DMS114 treated with DMSO at 0.1 percent for 48 hours (cell line): ENCODE measurements at regions not wholly inside any gene's neighbourhood (a gene's known extent, or its start where the extent isn't known, plus 50 kb on each side); places are given as distances from the start of the nearest gene placed in this dataset.
"Not testable (repeated sequence)": the region's sequence is repeated elsewhere in the genome, so short reads cannot be mapped to it uniquely, and the experiment has no call there.

Experiments used
- DNase-seq: peaks from one replicate; lab custom pipeline; 2025; ENCODE audit not compliant: unreplicated experiment; lab: John Stamatoyannopoulos, UW

GRCh38 chr2:146576339-146577111 lies 1268.3 kb upstream of the ACVR2A start:
- DNase-seq = no peak

DNA sequence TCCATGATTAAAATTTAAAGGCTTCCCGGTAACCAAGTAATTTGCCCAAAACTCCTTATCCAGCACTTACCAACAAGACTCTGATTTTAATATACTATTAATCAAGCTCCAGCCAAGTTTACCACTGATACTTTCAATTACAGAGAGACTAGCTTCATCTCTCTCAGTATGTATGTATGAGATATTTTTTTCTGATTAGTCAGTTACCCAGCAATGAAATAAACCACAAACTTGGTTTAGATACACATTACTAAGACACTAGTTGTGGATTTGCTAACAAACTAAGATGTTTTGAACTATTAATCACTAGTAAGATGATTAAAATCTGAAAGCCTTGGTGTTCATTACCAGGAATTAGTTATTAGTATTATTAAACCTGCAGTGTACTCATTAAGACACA lies 1272.2 kb upstream of the ACVR2A start:
- no peak for DNase-seq

- DNase-seq = no peak
Measured at GRCh38 chr2:146561996-146562395, 1282.8 kb upstream of the ACVR2A start.

GRCh38 chr2:146547236-146547635 lies 1297.6 kb upstream of the ACVR2A start:
- DNase-seq = no peak

DNA sequence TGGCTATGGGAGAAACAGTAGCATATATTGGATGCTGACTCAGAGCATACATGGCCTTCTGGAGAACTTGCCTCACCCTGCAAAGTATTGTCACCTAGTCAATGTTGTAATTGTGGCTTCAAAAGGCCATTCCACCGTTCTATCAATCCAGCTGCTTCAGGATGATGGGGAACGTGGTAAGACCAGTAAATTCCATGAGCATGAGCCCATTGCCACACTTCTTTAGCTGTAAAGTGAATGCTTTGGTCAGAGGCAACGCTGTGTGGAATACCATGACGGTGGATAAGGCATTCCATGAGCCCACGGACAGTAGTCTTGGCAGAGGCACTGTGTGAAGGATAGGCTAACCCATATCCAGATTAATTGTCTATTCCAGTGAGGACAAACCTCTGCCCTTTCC lies 1300.1 kb upstream of the ACVR2A start:
- DNase-seq = no peak

- DNase-seq = no peak
Measured at GRCh38 chr2:146541896-146542295, 1302.9 kb upstream of the ACVR2A start.

DNA sequence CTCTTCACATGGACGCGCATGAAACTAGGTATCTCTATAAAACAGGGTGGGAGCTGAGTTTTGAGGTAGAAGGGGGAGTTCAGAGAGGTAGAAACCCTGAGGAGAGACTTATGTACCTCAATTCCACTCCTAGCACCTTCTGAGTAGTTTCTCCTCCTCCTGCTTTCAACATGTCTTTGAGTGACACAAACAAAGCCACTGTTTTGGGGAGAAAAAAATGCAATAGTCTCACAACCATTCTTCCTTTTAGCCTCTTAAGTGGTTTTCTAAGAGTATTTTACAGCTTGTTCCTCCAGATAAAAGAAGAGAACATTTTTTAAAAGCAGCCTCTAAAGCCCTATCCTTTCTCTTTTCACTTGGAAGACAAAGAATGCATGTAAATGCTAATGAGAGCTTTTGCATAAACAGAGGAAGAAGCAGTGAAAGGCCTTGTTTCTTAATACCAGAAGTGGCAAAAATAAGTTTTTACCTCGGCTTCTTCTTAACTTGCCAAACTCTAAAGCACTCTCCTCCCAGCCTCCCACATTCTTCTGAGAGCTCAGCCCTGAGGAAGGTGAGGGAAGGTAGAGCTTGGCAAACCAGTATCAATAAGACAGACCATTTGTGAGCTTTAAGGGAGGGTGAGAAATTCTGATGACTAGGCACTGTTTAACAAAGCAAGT lies 1304.4 kb upstream of the ACVR2A start:
- DNase-seq = no peak

GRCh38 chr2:146539739-146540138 lies 1305.1 kb upstream of the ACVR2A start:
- DNase-seq = not testable (repeated sequence)

GRCh38 chr2:146537477-146537876 lies 1307.4 kb upstream of the ACVR2A start:
- DNase-seq = no peak

GRCh38 chr2:146532509-146533147 lies 1312.2 kb upstream of the ACVR2A start:
- no peak for DNase-seq

GRCh38 chr2:146532009-146532408 lies 1312.8 kb upstream of the ACVR2A start:
- no peak for DNase-seq

GRCh38 chr2:146530886-146531285 lies 1313.9 kb upstream of the ACVR2A start:
- DNase-seq = no peak

DNA sequence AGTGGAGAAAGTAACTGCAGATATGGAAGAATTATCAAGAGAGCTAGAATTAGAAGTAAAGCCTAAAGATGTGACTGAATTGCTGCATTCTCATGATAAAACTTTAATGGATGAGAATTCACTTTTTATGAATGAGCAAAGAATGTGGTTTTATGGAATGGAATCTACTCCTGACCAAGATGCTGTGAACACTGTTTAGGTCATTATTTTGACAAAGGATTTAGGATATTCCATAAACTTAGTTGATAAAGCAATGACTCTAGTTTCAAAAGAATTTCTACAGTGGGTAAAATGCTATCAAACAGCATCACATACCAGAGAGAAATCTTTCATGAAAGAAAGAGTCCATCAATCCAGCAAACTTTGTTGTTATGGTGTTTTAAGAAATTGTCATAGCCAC lies 1317.7 kb upstream of the ACVR2A start:
- DNase-seq = no peak

GRCh38 chr2:146523196-146523595 lies 1321.6 kb upstream of the ACVR2A start:
- peak; percentile 5 for DNase-seq

GRCh38 chr2:146506851-146507250 lies 1338.0 kb upstream of the ACVR2A start:
- DNase-seq = no peak

- no peak for DNase-seq
Measured at GRCh38 chr2:146503366-146503765, 1341.5 kb upstream of the ACVR2A start.

- DNase-seq = no peak
Measured at GRCh38 chr2:146496248-146496647, 1348.6 kb upstream of the ACVR2A start.

- DNase-seq = no peak
Measured at GRCh38 chr2:146489386-146489785, 1355.4 kb upstream of the ACVR2A start.

- no peak for DNase-seq
Measured at GRCh38 chr2:146481629-146482028, 1363.2 kb upstream of the ACVR2A start.

DNA sequence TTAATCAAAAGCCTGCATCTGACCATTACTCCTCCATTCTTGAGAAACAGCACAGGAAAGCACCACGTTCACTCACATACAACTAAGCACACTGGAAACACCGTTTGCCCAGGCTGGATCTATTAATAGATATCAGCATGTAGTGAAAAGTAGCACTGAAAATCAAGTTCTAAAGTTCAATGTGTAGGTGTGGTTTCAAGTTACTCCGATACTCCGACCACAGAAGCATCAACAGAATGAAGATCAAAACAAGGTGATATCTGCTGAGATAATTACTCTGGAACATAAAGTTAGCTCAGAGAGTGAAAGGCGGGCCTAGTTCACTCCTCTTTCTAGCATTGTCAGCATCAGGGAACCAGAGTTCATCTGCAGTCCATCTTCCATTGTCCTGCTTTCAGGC lies 1367.4 kb upstream of the ACVR2A start:
- no peak for DNase-seq

DNA sequence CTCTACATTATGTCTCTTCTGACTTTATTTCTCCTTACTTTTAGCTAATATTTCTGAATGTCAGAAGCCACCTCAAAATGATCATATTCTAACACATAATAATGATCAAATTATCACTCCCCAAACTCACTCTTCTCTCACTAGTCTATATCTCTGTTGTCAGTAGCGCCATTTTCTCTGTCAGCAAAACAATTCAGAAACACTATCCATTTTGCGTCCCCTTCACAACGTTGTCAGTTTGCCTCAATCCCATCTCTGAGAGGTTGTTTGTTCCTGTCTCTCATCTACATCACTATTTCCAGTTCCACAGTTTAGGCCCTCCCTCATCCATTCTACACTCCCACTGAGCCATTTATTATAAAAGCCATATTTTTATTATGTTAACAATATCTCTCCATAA lies 1376.3 kb upstream of the ACVR2A start:
- DNase-seq = no peak

DNA sequence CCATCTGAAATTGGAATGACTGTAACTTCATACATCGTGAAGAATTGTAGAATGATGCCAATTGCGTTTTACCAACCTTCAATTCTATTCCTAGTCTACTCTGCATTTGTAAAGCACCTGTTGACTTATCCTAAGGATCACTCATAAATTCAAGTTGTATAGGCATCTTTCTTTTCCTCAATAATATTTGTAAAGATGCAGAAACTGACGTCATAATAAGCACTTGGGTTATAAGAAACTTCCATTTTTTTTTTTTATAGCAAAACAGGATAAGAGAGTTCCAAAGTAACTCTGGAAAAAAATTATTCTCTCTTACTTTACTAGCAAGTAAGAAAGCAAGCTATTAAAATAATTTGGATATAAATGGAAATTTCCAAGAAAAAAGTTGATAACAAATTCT lies 1377.4 kb upstream of the ACVR2A start:
- DNase-seq = no peak
